Heart left ventricle (tissue), 13 donors: ENCODE measurements at regions not wholly inside any gene's neighbourhood (a gene's known extent, or its start where the extent isn't known, plus 50 kb on each side); places are given as distances from the start of the nearest gene placed in this dataset.

Source experiments
- POLR2A ChIP-seq, 2 donors: fragments of 450-650 bp; IDR thresholded peaks; one replicate each; pipeline ENCODE4 v1.6.1; 2017; ENCODE audit warnings: antibody characterized with exemption in 2 of 2, mild to moderate bottlenecking in 2 of 2, moderate library complexity in 2 of 2
- TF ChIP-seq, protein P1 (sequence below), 12 donors: fragments of 200-600 bp; sonication (generic) in 4 of 12; IDR thresholded peaks; one replicate each; pipeline versions ENCODE4 v1.5.0 to v1.8.0; 2018 to 2022; ENCODE audit warnings: antibody characterized with exemption in 12 of 12, mild to moderate bottlenecking in 5 of 12
- donor health status: ischemic (EF 13 %, LVEDD 7.1; RV severe dilation, severe dysfunction).
- donor health status: DM: no; HTN: yes; CAD: no.
- donor health status: DM: no; HTN: no; CAD: no.
- donor health status: ischemic (EF 25% LVEDD 6.9; RV normal size, moderate dysfunction).
- donor health status: ischemic (EF 25% LVEDD 5.7; RV mildly dilated, moderate dysfunction).
- donor health status: ischemic (EF 35%, LVEDD 5.7; RV mildly dilated, moderate dysfunction).
- donor health status: nonischemic (EF 11% LVEDD 7.7; RV severe dilation, severe dysfunction).
- donor health status: DM: yes; HTN: yes; CAD: no.
- donor health status: PGD.
- donor health status: ischemic (EF 29% LVEDD 5.4; RV normal size, mild dysfunction).
- donor health status: nonischemic (EF 23%, LVEDD 6.1; RV moderate dilation, normal function).

DNA sequence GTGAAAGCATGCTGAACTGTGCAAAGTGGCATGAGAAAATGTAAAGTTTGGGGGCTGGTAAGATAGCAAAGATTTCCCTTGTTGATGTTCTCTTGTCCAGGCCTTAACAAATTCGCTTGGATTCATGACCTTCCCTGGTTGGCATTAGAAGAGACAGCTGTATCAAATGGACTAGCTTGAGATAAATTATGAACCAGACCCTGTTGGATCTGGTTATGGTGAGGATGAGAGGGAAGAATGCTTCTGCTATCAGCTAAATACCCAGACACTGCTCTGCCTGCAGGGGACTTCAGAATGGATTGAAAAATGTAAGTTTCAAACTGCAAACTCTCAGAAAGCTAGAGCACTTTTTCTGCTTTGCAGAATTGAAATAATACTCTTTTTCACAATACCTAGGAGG lies 135.2 kb downstream of the EFNB2 start:
- TF ChIP-seq POLR2A (IDR thresholded peaks at IDR 0.05): no peak
- TF ChIP-seq, protein P1, sequence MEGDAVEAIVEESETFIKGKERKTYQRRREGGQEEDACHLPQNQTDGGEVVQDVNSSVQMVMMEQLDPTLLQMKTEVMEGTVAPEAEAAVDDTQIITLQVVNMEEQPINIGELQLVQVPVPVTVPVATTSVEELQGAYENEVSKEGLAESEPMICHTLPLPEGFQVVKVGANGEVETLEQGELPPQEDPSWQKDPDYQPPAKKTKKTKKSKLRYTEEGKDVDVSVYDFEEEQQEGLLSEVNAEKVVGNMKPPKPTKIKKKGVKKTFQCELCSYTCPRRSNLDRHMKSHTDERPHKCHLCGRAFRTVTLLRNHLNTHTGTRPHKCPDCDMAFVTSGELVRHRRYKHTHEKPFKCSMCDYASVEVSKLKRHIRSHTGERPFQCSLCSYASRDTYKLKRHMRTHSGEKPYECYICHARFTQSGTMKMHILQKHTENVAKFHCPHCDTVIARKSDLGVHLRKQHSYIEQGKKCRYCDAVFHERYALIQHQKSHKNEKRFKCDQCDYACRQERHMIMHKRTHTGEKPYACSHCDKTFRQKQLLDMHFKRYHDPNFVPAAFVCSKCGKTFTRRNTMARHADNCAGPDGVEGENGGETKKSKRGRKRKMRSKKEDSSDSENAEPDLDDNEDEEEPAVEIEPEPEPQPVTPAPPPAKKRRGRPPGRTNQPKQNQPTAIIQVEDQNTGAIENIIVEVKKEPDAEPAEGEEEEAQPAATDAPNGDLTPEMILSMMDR (IDR thresholded peaks at IDR 0.05): no peak
